MM.1S (cell line): ENCODE measurements at regions not wholly inside any gene's neighbourhood (a gene's known extent, or its start where the extent isn't known, plus 50 kb on each side); places are given as distances from the start of the nearest gene placed in this dataset.

Experiments
- DNase-seq: peaks from one replicate; pipeline ENCODE4 v3.0.0-alpha.2; 2015
- H2AFZ ChIP-seq: fragments of 300-600 bp; sonication (generic); 2 replicates; pipeline ENCODE4 v1.6.0; 2016; ENCODE audit warnings: antibody characterized with exemption, low read length
- H3F3A ChIP-seq: fragments of 300-600 bp; sonication (generic); 2 replicates; pipeline ENCODE4 v1.6.1; 2016; ENCODE audit warnings: mild to moderate bottlenecking, antibody characterized with exemption, low read length, moderate library complexity, mixed read lengths; ENCODE audit not compliant: insufficient read depth
- H3K27ac ChIP-seq: fragments of 300-600 bp; sonication (generic); 2 replicates; pipeline ENCODE4 v1.5.1; 2016; ENCODE audit warnings: mild to moderate bottlenecking, low read length
- H3K27me3 ChIP-seq: fragments of 300-600 bp; sonication (generic); replicated peaks from 2 replicates; pipeline ENCODE4 v1.6.0; 2016; ENCODE audit warnings: low read length; ENCODE audit not compliant: insufficient read depth
- H3K36me3 ChIP-seq: fragments of 300-600 bp; sonication (generic); replicated peaks from 2 replicates; pipeline ENCODE4 v1.6.1; 2016; ENCODE audit warnings: mild to moderate bottlenecking, low read length, mixed read lengths; ENCODE audit not compliant: insufficient read depth
- H3K4me1 ChIP-seq: fragments of 300-600 bp; sonication (generic); 2 replicates; pipeline ENCODE4 v1.6.1; 2016; ENCODE audit warnings: low read length, mixed read lengths
- H3K4me2 ChIP-seq: fragments of 300-600 bp; sonication (generic); 2 replicates; pipeline ENCODE4 v1.6.0; 2016; ENCODE audit warnings: low read depth, low read length
- H3K4me3 ChIP-seq: fragments of 300-600 bp; sonication (generic); 2 replicates; pipeline ENCODE4 v1.5.1; 2016; ENCODE audit warnings: low read length, mixed read lengths
- H3K79me2 ChIP-seq: fragments of 300-600 bp; sonication (generic); 2 replicates; pipeline ENCODE4 v1.6.1; 2016; ENCODE audit warnings: mixed run types, low read length, mixed read lengths
- H3K9ac ChIP-seq: fragments of 300-600 bp; sonication (generic); 2 replicates; pipeline ENCODE4 v1.6.1; 2016; ENCODE audit warnings: low read length, mixed read lengths
- H3K9me2 ChIP-seq: fragments of 300-600 bp; sonication (generic); replicated peaks from 2 replicates; pipeline ENCODE4 v1.6.1; 2016; ENCODE audit warnings: mild to moderate bottlenecking, low read length, mixed read lengths; ENCODE audit not compliant: insufficient read depth
- H3K9me3 ChIP-seq: fragments of 300-600 bp; sonication (generic); replicated peaks from 2 replicates; pipeline ENCODE4 v1.6.1; 2016; ENCODE audit warnings: mild to moderate bottlenecking, low read length, mixed read lengths; ENCODE audit not compliant: insufficient read depth
- H4K20me1 ChIP-seq: fragments of 300-600 bp; sonication (generic); 2 replicates; pipeline ENCODE4 v1.6.1; 2016; ENCODE audit warnings: mild to moderate bottlenecking, low read length, moderate library complexity, mixed read lengths; ENCODE audit not compliant: insufficient read depth
- EZH2 ChIP-seq: fragments of 300-600 bp; sonication (generic); optimal IDR thresholded peaks from 2 replicates; pipeline ENCODE3; 2017; ENCODE audit warnings: low read depth, mild to moderate bottlenecking, antibody characterized with exemption, low read length, mixed read lengths
- EZH2phosphoT487 ChIP-seq: fragments of 300-600 bp; sonication (generic); IDR thresholded peaks from 2 replicates; pipeline ENCODE4 v1.6.1; 2018; ENCODE audit warnings: antibody characterized with exemption, low read length
- TF ChIP-seq, protein P1 (sequence below): fragments of 300-600 bp; sonication (generic); IDR thresholded peaks from 2 replicates; pipeline ENCODE4 v1.5.1; 2016; ENCODE audit warnings: antibody characterized with exemption, low read length, mixed read lengths

- no peak overlapping the region for H3K27ac ChIP-seq
- TF ChIP-seq EZH2, result no peak
- no peak overlapping the region for H2AFZ ChIP-seq
- H3K4me2 ChIP-seq, result no peak overlapping the region
- H3K4me3 ChIP-seq, result no peak overlapping the region
- no peaks in the 10 kb centered on the region for H3K9me2 ChIP-seq
- H3F3A ChIP-seq, result no peaks in the 10 kb centered on the region
- no peaks in the 10 kb centered on the region for H3K36me3 ChIP-seq
- H3K27me3 ChIP-seq, result no peaks in the 10 kb centered on the region
- H3K4me1 ChIP-seq, result no peaks in the 10 kb centered on the region
- no peaks in the 10 kb centered on the region for H3K9me3 ChIP-seq
- H3K79me2 ChIP-seq, result no peaks in the 10 kb centered on the region
- no peak for DNase-seq
- H4K20me1 ChIP-seq, result no peaks in the 10 kb centered on the region
- no peak overlapping the region for H3K9ac ChIP-seq
Measured at GRCh38 chr7:52465216-52465615, 570.2 kb upstream of the POM121L12 start.

GRCh38 chr7:52463341-52463740 lies 572.1 kb upstream of the POM121L12 start:
- no peak for DNase-seq
- Histone ChIP-seq H3K27ac (no peak overlapping the region), H4K20me1 (no peaks in the 10 kb centered on the region), H2AFZ (no peak overlapping the region), H3F3A (no peaks in the 10 kb centered on the region), H3K79me2 (no peaks in the 10 kb centered on the region), H3K9ac (no peak overlapping the region), H3K9me2 (no peaks in the 10 kb centered on the region), H3K36me3 (no peaks in the 10 kb centered on the region), H3K9me3 (no peaks in the 10 kb centered on the region), H3K4me2 (no peak overlapping the region), H3K4me3 (no peak overlapping the region), H3K4me1 (no peaks in the 10 kb centered on the region), H3K27me3 (no peaks in the 10 kb centered on the region)
- TF ChIP-seq EZH2 (no peak), EZH2phosphoT487 (no peak)
- TF ChIP-seq, protein P1, sequence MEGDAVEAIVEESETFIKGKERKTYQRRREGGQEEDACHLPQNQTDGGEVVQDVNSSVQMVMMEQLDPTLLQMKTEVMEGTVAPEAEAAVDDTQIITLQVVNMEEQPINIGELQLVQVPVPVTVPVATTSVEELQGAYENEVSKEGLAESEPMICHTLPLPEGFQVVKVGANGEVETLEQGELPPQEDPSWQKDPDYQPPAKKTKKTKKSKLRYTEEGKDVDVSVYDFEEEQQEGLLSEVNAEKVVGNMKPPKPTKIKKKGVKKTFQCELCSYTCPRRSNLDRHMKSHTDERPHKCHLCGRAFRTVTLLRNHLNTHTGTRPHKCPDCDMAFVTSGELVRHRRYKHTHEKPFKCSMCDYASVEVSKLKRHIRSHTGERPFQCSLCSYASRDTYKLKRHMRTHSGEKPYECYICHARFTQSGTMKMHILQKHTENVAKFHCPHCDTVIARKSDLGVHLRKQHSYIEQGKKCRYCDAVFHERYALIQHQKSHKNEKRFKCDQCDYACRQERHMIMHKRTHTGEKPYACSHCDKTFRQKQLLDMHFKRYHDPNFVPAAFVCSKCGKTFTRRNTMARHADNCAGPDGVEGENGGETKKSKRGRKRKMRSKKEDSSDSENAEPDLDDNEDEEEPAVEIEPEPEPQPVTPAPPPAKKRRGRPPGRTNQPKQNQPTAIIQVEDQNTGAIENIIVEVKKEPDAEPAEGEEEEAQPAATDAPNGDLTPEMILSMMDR, result no peak

GRCh38 chr7:52462474-52462873 lies 573.0 kb upstream of the POM121L12 start:
- no peak overlapping the region for H2AFZ ChIP-seq
- no peaks in the 10 kb centered on the region for H3K36me3 ChIP-seq
- H4K20me1 ChIP-seq, result no peaks in the 10 kb centered on the region

GRCh38 chr7:52455571-52455970 lies 579.9 kb upstream of the POM121L12 start:
- no peak for DNase-seq
- Histone ChIP-seq H3K9me2 (no peaks in the 10 kb centered on the region), H3K9ac (no peak overlapping the region), H3K4me1 (no peaks in the 10 kb centered on the region), H3K27ac (no peak overlapping the region), H2AFZ (no peak overlapping the region), H3K36me3 (no peaks in the 10 kb centered on the region), H3K4me3 (no peak overlapping the region), H3K9me3 (no peaks in the 10 kb centered on the region), H3F3A (no peaks in the 10 kb centered on the region), H3K27me3 (no peaks in the 10 kb centered on the region), H3K79me2 (no peaks in the 10 kb centered on the region), H4K20me1 (no peaks in the 10 kb centered on the region), H3K4me2 (no peak overlapping the region)
- no peak for TF ChIP-seq EZH2phosphoT487
- TF ChIP-seq, protein P1, result no peak

More at GRCh38 chr7:52462474-52462873, 573.0 kb upstream of the POM121L12 start:
- no peaks in the 10 kb centered on the region for H3K27me3 ChIP-seq
- no peaks in the 10 kb centered on the region for H3K9me2 ChIP-seq
- H3K4me2 ChIP-seq, result no peak overlapping the region
- no peak overlapping the region for H3K9ac ChIP-seq
- H3K9me3 ChIP-seq, result no peaks in the 10 kb centered on the region
- no peaks in the 10 kb centered on the region for H3F3A ChIP-seq
- DNase-seq, result no peak
- H3K79me2 ChIP-seq, result no peaks in the 10 kb centered on the region
- no peaks in the 10 kb centered on the region for H3K4me1 ChIP-seq
- H3K4me3 ChIP-seq, result no peak overlapping the region
- no peak overlapping the region for H3K27ac ChIP-seq
- TF ChIP-seq EZH2phosphoT487 (no peak), EZH2 (no peak)
- TF ChIP-seq, protein P1, result no peak
